ENCODE measurements at regions not wholly inside any gene's neighbourhood (a gene's known extent, or its start where the extent isn't known, plus 50 kb on each side); places are given as distances from the start of the nearest gene placed in this dataset.

GRCh38 chr1:209416716-209417115 is 166.8 kb upstream of the CAMK1G start:
- Histone ChIP-seq H3K27me3 (ENCODE audit: low read length) (no peaks in the 10 kb centered on the region), H3K4me3 (ENCODE audit: insufficient read depth, low read length, poor library complexity, severe bottlenecking) (no peak overlapping the region)

DNA sequence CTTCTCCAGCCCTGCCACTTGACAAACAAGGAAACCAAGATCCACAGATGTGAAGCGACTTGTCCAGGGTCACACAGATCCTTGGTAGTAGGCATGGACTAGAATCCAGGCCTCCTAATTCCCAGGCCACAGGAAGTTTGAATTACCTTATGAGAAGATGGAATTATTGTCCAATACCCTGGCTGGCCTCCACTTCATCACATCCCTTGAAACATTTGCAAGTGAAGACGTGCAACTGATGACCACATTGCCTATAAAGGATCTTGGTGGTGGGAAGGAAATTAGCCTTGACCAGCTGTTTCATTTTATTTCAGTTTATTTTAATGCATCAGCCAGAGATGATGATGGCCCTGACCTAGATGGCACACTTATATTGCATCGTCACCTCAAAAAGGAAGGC is 165.8 kb upstream of the CAMK1G start:
- Histone ChIP-seq H2AFZ (ENCODE audit: low read depth, low read length, severe bottlenecking) (no peak overlapping the region), H3K27me3 (ENCODE audit: low read length) (no peaks in the 10 kb centered on the region), H3K9me2 (replicated peaks; ENCODE audit: insufficient read depth, low read length) (no peaks in the 10 kb centered on the region), H3F3A (ENCODE audit: insufficient read depth) (no peaks in the 10 kb centered on the region), H3K27ac (ENCODE audit: low read depth, low read length) (no peak overlapping the region), H4K20me1 (ENCODE audit: low read depth, low read length) (no peaks in the 10 kb centered on the region), H3K4me2 (ENCODE audit: low read depth, low read length, poor library complexity, severe bottlenecking) (no peak overlapping the region), H3K4me3 (ENCODE audit: insufficient read depth, low read length, poor library complexity, severe bottlenecking) (no peak overlapping the region), H3K9me3 (ENCODE audit: insufficient read depth, low read length) (no peaks in the 10 kb centered on the region), H3K9ac (ENCODE audit: low read length) (no peak overlapping the region), H3K36me3 (ENCODE audit: low read length) (no peaks in the 10 kb centered on the region), H3K79me2 (ENCODE audit: insufficient read depth, low read length) (no peaks in the 10 kb centered on the region)
- TF ChIP-seq CTCF (IDR thresholded peaks at IDR 0.05; ENCODE audit: insufficient read depth, low read length, poor library complexity, severe bottlenecking): no peak
- TF ChIP-seq EZH2phosphoT487 (conservative IDR thresholded peaks at IDR 0.05; ENCODE audit: low read length): no peak

More at GRCh38 chr1:209416716-209417115, 166.8 kb upstream of the CAMK1G start:
- Histone ChIP-seq H3K9ac (ENCODE audit: low read length) (no peak overlapping the region), H3K27ac (ENCODE audit: low read depth, low read length) (no peak overlapping the region), H3K9me3 (ENCODE audit: insufficient read depth, low read length) (no peaks in the 10 kb centered on the region), H2AFZ (ENCODE audit: low read depth, low read length, severe bottlenecking) (no peak overlapping the region), H3K79me2 (ENCODE audit: insufficient read depth, low read length) (no peaks in the 10 kb centered on the region), H4K20me1 (ENCODE audit: low read depth, low read length) (no peaks in the 10 kb centered on the region), H3K9me2 (replicated peaks; ENCODE audit: insufficient read depth, low read length) (no peaks in the 10 kb centered on the region), H3F3A (ENCODE audit: insufficient read depth) (no peaks in the 10 kb centered on the region), H3K36me3 (ENCODE audit: low read length) (no peaks in the 10 kb centered on the region), H3K4me2 (ENCODE audit: low read depth, low read length, poor library complexity, severe bottlenecking) (no peak overlapping the region)
- TF ChIP-seq CTCF (IDR thresholded peaks at IDR 0.05; ENCODE audit: insufficient read depth, low read length, poor library complexity, severe bottlenecking) (no peak), EZH2phosphoT487 (conservative IDR thresholded peaks at IDR 0.05; ENCODE audit: low read length) (no peak)

DNA sequence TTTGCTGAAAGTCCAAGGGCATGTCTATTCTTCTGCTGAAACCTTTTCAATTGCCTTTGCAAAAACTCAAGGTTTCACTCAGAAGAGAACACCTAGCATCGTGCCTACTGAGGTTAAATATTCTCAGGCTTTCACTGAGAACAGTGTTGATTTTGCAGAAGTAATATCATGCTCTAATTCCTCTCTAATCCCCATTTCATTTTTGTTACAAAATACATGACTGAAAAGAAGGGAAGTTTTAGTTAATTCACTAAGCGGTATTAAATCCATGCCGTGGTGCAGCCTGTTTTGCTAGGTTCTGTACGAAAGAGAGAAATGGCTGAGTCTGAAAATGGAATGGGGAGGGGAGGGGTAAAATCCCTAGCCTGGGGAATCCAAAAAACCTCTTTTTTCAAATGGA is 163.2 kb upstream of the CAMK1G start:
- Histone ChIP-seq H3K27ac (ENCODE audit: low read depth, low read length) (no peak overlapping the region), H3F3A (ENCODE audit: insufficient read depth) (no peaks in the 10 kb centered on the region), H2AFZ (ENCODE audit: low read depth, low read length, severe bottlenecking) (no peak overlapping the region), H3K4me2 (ENCODE audit: low read depth, low read length, poor library complexity, severe bottlenecking) (no peak overlapping the region), H3K4me3 (ENCODE audit: insufficient read depth, low read length, poor library complexity, severe bottlenecking) (no peak overlapping the region), H3K9me2 (replicated peaks; ENCODE audit: insufficient read depth, low read length) (no peaks in the 10 kb centered on the region), H4K20me1 (ENCODE audit: low read depth, low read length) (no peaks in the 10 kb centered on the region), H3K36me3 (ENCODE audit: low read length) (no peaks in the 10 kb centered on the region), H3K9ac (ENCODE audit: low read length) (no peak overlapping the region), H3K9me3 (ENCODE audit: insufficient read depth, low read length) (no peaks in the 10 kb centered on the region), H3K27me3 (ENCODE audit: low read length) (no peaks in the 10 kb centered on the region), H3K79me2 (ENCODE audit: insufficient read depth, low read length) (no peaks in the 10 kb centered on the region)
- TF ChIP-seq EZH2phosphoT487 (conservative IDR thresholded peaks at IDR 0.05; ENCODE audit: low read length): no peak
- no peak for TF ChIP-seq CTCF (IDR thresholded peaks at IDR 0.05; ENCODE audit: insufficient read depth, low read length, poor library complexity, severe bottlenecking)

Measured in SU-DHL-6 (cell line).